ENCODE measurements at regions not wholly inside any gene's neighbourhood (a gene's known extent, or its start where the extent isn't known, plus 50 kb on each side); places are given as distances from the start of the nearest gene placed in this dataset.

- TF ChIP-seq SPI1 (IDR thresholded peaks at IDR 0.05; ENCODE audit: borderline replicate concordance, low read depth): no peak
- TF ChIP-seq GABPA (IDR thresholded peaks at IDR 0.05; ENCODE audit: low read depth): no peak
- no peak for TF ChIP-seq POLR2AphosphoS5 (IDR thresholded peaks at IDR 0.05; ENCODE audit: low read depth)
- no peak for TF ChIP-seq CTCF (IDR thresholded peaks at IDR 0.05; ENCODE audit: insufficient read depth, low read length)
- TF ChIP-seq, protein P1, sequence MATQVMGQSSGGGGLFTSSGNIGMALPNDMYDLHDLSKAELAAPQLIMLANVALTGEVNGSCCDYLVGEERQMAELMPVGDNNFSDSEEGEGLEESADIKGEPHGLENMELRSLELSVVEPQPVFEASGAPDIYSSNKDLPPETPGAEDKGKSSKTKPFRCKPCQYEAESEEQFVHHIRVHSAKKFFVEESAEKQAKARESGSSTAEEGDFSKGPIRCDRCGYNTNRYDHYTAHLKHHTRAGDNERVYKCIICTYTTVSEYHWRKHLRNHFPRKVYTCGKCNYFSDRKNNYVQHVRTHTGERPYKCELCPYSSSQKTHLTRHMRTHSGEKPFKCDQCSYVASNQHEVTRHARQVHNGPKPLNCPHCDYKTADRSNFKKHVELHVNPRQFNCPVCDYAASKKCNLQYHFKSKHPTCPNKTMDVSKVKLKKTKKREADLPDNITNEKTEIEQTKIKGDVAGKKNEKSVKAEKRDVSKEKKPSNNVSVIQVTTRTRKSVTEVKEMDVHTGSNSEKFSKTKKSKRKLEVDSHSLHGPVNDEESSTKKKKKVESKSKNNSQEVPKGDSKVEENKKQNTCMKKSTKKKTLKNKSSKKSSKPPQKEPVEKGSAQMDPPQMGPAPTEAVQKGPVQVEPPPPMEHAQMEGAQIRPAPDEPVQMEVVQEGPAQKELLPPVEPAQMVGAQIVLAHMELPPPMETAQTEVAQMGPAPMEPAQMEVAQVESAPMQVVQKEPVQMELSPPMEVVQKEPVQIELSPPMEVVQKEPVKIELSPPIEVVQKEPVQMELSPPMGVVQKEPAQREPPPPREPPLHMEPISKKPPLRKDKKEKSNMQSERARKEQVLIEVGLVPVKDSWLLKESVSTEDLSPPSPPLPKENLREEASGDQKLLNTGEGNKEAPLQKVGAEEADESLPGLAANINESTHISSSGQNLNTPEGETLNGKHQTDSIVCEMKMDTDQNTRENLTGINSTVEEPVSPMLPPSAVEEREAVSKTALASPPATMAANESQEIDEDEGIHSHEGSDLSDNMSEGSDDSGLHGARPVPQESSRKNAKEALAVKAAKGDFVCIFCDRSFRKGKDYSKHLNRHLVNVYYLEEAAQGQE (IDR thresholded peaks at IDR 0.05; ENCODE audit: insufficient replicate concordance, low read depth): no peak
- Histone ChIP-seq H3K27ac (replicated peaks) (no peak overlapping the region), H3K27me3 (ENCODE audit: insufficient read depth, poor library complexity, severe bottlenecking) (peaks cover 14% of the 10 kb centered on the region), H3K4me3 (replicated peaks; ENCODE audit: insufficient read depth, low read length) (no peak overlapping the region)
- DNase-seq (ENCODE audit: low read depth in 1 of 2, low spot score in 1 of 2): no peak
These were observed 241.0 kb upstream of the POU3F1 start for GRCh38 chr1:38287547-38287946.

DNA sequence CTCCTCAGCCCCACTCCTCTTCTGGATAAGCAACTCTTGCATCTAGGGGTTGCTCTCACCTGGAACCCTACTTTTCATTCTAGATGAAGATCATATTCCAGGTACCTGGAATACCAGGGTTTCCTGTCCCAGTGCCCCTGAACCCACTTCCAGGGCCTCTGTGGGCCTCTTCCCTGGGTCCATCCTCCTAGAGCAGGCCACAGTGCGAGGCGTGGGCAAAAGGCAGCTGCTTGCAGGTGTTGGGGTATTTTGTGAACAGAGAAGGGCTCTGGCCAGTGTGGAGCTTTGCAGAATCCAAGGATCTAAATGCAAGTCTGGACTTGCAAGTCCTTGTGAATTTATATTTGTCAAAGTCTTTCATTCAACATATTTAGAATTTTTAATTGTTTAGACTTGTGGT lies 240.4 kb upstream of the POU3F1 start:
- Histone ChIP-seq H3K4me3 (replicated peaks; ENCODE audit: insufficient read depth, low read length) (no peak overlapping the region), H3K27me3 (ENCODE audit: insufficient read depth, poor library complexity, severe bottlenecking) (peaks cover 10% of the 10 kb centered on the region), H3K27ac (replicated peaks) (no peak overlapping the region)
- no peak for DNase-seq (ENCODE audit: low read depth in 1 of 2, low spot score in 1 of 2)
- no peak for TF ChIP-seq GABPA (IDR thresholded peaks at IDR 0.05; ENCODE audit: low read depth)
- TF ChIP-seq, protein P1 (IDR thresholded peaks at IDR 0.05; ENCODE audit: insufficient replicate concordance, low read depth): no peak
- TF ChIP-seq CTCF (IDR thresholded peaks at IDR 0.05; ENCODE audit: insufficient read depth, low read length): no peak
- no peak for TF ChIP-seq POLR2AphosphoS5 (IDR thresholded peaks at IDR 0.05; ENCODE audit: low read depth)

DNA sequence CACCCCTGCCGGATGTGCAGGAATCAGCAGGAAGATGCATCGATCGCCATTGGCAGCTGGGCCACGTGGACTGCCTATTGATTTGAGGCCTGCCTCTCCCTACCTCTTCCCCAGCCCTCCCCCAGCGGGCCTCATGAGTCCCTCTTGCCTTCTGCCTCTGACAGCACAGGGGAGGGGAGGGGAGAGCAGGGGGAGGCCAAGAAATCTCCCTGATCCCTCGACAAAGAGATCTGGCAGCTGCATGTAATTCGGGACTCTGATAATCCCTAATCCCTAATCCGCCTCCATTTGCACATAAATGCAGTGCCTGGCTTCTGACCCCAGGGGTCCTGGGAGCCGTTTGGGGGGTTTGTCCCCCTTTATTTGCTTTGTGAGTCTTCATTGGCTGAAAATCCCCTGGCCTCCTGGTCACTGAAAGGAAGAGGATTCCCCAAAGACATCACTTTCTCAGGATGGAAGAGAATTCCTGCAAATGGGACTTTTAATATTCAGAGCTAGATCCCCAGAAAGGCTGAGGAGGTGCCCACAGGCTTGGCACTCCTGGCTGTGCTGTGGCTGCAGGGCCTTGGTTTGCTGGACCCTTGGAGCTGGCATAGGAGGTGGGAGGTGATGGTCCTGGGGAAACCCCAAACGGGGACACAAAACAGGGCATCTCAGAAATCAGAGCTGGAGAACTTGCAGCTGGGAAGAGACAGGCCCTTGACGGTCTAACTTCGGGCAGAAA lies 239.4 kb upstream of the POU3F1 start:
- no peak for DNase-seq (ENCODE audit: low read depth in 1 of 2, low spot score in 1 of 2)
- no peak overlapping the region for H3K4me3 ChIP-seq (replicated peaks; ENCODE audit: insufficient read depth, low read length)

More for the DNA sequence above, 239.4 kb upstream of the POU3F1 start:
- TF ChIP-seq CTCF (IDR thresholded peaks at IDR 0.05; ENCODE audit: insufficient read depth, low read length) (no peak), SPI1 (IDR thresholded peaks at IDR 0.05; ENCODE audit: borderline replicate concordance, low read depth) (no peak), POLR2AphosphoS5 (IDR thresholded peaks at IDR 0.05; ENCODE audit: low read depth) (no peak), GABPA (IDR thresholded peaks at IDR 0.05; ENCODE audit: low read depth) (no peak)
- TF ChIP-seq, protein P1 (IDR thresholded peaks at IDR 0.05; ENCODE audit: insufficient replicate concordance, low read depth): no peak
- Histone ChIP-seq H3K27me3 (ENCODE audit: insufficient read depth, poor library complexity, severe bottlenecking) (peaks cover 6% of the 10 kb centered on the region), H3K27ac (replicated peaks) (no peak overlapping the region)

Measured in HL-60 (cell line).